ENCODE measurements at regions not wholly inside any gene's neighbourhood (a gene's known extent, or its start where the extent isn't known, plus 50 kb on each side); places are given as distances from the start of the nearest gene placed in this dataset.
"Not testable (repeated sequence)": the region's sequence is repeated elsewhere in the genome, so short reads cannot be mapped to it uniquely, and the experiment has no call there.

DNA sequence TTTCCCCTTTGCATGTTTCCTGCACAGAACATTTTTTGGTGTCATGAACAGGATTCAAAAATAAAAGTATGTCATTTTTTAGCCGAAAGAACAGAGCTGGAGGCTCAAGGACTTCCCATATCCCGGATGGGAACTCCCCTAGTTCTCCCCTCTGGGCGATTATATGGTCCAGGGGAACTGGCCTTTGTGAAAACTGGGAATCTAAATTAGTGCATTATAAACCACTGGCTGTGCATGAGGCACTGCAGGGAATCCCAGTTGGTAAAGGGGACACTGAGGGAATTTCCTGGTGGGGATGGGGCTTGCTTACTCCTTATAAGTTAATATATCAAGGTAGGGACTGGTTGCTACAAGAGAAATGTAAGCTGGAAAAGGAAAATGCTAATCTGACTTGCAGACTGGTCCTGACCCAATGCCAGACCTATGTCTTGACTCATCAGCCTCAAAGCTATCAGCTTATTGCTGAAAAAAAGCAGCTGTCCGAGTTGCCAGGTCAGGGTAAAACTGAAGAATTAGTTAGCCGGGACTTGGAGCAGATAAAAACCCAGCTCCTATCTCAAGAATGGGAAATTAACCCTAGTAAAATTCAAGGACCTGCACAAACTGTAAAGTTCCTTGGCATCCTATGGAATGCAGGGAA, 122.6 kb downstream of the FCRL5 start:
- TF ChIP-seq RELA (CRISPR knock-in tag; IDR thresholded peaks at IDR 0.05; ENCODE audit: borderline replicate concordance) = no peak
- TF ChIP-seq RORB (CRISPR knock-in tag; IDR thresholded peaks at IDR 0.05) = no peak
- CTCF ChIA-PET = interaction anchor here (0.6 kb wide), 1 partner anchor 251 kb away, joined by 3 read pairs; no protein-coding TSS in a partner anchor
- no peak for ATAC-seq
- peaks cover 13% of the 10 kb centered on the region for H3K9me3 Mint-ChIP-seq
- H3K4me1 Mint-ChIP-seq = peaks cover 1% of the 10 kb centered on the region
- peaks cover 4% of the 10 kb centered on the region; the same call in 1 of the 2 replicates for H3K27me3 Mint-ChIP-seq (ENCODE audit: low read depth)
- H3K4me3 Mint-ChIP-seq = no peak overlapping the region
- no peak overlapping the region for H3K27ac Mint-ChIP-seq
- H3K36me3 Mint-ChIP-seq = peaks cover 12% of the 10 kb centered on the region
- POLR2A ChIA-PET = no interaction called here
- DNase-seq (ENCODE audit: low spot score) = no peak

DNA sequence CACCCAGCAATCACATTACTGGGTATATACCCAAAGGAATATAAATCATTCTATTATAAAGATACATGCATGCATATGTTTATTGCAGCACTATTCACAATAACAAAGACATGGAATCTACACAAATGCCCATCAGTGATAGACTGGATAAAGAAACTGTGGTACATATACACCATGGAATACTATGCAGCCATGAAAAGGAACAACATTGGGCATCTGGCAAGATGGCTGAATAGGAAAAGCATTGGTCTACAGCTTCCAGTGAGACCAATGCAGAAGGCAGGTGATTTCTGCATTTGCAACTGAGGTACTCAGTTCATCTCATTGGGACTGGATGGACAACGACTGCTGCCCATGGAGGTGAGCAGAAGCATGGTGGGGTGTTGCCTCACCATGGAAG, 128.6 kb downstream of the FCRL5 start:
- CTCF ChIA-PET; H3K36me3 Mint-ChIP-seq; H3K4me3 Mint-ChIP-seq; POLR2A ChIA-PET; H3K9me3 Mint-ChIP-seq; DNase-seq (ENCODE audit: low spot score); H3K4me1 Mint-ChIP-seq; H3K27me3 Mint-ChIP-seq (ENCODE audit: low read depth); ATAC-seq; H3K27ac Mint-ChIP-seq: not testable (repeated sequence)

DNA sequence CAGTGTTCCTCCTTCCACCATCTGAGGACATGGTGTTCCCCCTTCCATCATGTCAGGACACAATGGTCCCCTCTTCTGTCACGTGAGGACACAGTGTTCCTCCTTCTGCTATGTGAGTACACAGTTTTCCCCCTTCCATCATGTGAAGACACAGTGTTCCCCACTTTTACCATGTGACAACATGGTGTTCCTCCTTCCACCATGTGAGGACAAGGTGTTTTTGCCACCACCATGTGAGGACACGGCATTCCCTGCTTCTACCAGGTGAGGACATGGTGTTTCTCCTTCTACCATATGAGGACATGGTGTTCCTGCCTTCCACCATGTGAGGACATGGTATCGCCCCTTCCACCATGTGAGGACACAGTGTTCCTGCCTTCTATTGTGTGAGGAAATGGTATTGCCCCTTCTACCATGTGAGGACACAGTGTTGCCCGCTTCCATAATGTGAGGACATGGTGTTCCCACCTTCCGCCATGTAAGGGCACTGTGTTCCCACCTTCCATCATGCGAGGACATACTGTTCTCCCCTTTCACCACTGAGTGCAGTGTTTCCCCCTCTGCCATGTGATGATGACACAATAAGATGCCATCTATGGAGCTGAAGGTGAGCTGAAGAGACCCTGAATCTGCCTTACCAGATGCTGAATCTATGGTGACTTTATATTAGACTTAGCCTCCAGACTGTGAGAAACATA, 132.3 kb downstream of the FCRL5 start:
- ATAC-seq (no peak), DNase-seq (ENCODE audit: low spot score) (no peak)
- Mint-ChIP-seq H3K9me3 (no peaks in the 10 kb centered on the region), H3K4me3 (no peak overlapping the region), H3K27me3 (ENCODE audit: low read depth) (no peaks in the 10 kb centered on the region; the same call in 1 of the 2 replicates), H3K4me1 (no peaks in the 10 kb centered on the region), H3K36me3 (no peaks in the 10 kb centered on the region), H3K27ac (no peak overlapping the region)
- POLR2A ChIA-PET = no interaction called here
- CTCF ChIA-PET = no interaction called here
- TF ChIP-seq, protein P1, sequence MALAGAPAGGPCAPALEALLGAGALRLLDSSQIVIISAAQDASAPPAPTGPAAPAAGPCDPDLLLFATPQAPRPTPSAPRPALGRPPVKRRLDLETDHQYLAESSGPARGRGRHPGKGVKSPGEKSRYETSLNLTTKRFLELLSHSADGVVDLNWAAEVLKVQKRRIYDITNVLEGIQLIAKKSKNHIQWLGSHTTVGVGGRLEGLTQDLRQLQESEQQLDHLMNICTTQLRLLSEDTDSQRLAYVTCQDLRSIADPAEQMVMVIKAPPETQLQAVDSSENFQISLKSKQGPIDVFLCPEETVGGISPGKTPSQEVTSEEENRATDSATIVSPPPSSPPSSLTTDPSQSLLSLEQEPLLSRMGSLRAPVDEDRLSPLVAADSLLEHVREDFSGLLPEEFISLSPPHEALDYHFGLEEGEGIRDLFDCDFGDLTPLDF (CRISPR knock-in tag; IDR thresholded peaks at IDR 0.05) = no peak
- TF ChIP-seq ZNF396 (CRISPR knock-in tag; IDR thresholded peaks at IDR 0.05; ENCODE audit: borderline replicate concordance) (no peak), ZNF263 (CRISPR knock-in tag; IDR thresholded peaks at IDR 0.05; ENCODE audit: low read depth) (no peak), TEAD4 (CRISPR knock-in tag; IDR thresholded peaks at IDR 0.05) (no peak), ZNF671 (CRISPR knock-in tag; IDR thresholded peaks at IDR 0.05) (no peak), HMGA2 (CRISPR knock-in tag; IDR thresholded peaks at IDR 0.05) (no peak), RELA (CRISPR knock-in tag; IDR thresholded peaks at IDR 0.05; ENCODE audit: borderline replicate concordance) (no peak), ELF4 (CRISPR knock-in tag; IDR thresholded peaks at IDR 0.05; ENCODE audit: low read depth) (no peak), NR3C1 (CRISPR knock-in tag; conservative IDR thresholded peaks at IDR 0.05; ENCODE audit: low read depth) (no peak), IRF2 (CRISPR knock-in tag; IDR thresholded peaks at IDR 0.05; ENCODE audit: borderline replicate concordance, low read depth) (no peak), ZNF317 (CRISPR knock-in tag; IDR thresholded peaks at IDR 0.05; ENCODE audit: borderline replicate concordance, low read depth) (no peak), TEAD1 (CRISPR knock-in tag; IDR thresholded peaks at IDR 0.05) (no peak), EMX1 (CRISPR knock-in tag; IDR thresholded peaks at IDR 0.05) (no peak)
- TF ChIP-seq, protein P2, sequence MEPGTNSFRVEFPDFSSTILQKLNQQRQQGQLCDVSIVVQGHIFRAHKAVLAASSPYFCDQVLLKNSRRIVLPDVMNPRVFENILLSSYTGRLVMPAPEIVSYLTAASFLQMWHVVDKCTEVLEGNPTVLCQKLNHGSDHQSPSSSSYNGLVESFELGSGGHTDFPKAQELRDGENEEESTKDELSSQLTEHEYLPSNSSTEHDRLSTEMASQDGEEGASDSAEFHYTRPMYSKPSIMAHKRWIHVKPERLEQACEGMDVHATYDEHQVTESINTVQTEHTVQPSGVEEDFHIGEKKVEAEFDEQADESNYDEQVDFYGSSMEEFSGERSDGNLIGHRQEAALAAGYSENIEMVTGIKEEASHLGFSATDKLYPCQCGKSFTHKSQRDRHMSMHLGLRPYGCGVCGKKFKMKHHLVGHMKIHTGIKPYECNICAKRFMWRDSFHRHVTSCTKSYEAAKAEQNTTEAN (CRISPR knock-in tag; IDR thresholded peaks at IDR 0.05) = no peak
- TF ChIP-seq, protein P3, sequence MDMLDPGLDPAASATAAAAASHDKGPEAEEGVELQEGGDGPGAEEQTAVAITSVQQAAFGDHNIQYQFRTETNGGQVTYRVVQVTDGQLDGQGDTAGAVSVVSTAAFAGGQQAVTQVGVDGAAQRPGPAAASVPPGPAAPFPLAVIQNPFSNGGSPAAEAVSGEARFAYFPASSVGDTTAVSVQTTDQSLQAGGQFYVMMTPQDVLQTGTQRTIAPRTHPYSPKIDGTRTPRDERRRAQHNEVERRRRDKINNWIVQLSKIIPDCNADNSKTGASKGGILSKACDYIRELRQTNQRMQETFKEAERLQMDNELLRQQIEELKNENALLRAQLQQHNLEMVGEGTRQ (CRISPR knock-in tag; IDR thresholded peaks at IDR 0.05) = no peak
- TF ChIP-seq, protein P4, sequence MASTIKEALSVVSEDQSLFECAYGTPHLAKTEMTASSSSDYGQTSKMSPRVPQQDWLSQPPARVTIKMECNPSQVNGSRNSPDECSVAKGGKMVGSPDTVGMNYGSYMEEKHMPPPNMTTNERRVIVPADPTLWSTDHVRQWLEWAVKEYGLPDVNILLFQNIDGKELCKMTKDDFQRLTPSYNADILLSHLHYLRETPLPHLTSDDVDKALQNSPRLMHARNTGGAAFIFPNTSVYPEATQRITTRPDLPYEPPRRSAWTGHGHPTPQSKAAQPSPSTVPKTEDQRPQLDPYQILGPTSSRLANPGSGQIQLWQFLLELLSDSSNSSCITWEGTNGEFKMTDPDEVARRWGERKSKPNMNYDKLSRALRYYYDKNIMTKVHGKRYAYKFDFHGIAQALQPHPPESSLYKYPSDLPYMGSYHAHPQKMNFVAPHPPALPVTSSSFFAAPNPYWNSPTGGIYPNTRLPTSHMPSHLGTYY (CRISPR knock-in tag; IDR thresholded peaks at IDR 0.05) = no peak

All from WTC11 (cell line).